Endodermal cell (in vitro differentiated cells): ENCODE measurements at regions not wholly inside any gene's neighbourhood (a gene's known extent, or its start where the extent isn't known, plus 50 kb on each side); places are given as distances from the start of the nearest gene placed in this dataset.
A peak's percentile ranks its signal among the peaks of the same experiment; 100 is the strongest.

ENCODE experiments used
- DNase-seq: peaks from one replicate; pipeline ENCODE4 v3.0.0-alpha.2; 2017
- H3K27ac ChIP-seq: 2 replicates; pipeline ENCODE4 v1.5.1; 2013; ENCODE audit warnings: mild to moderate bottlenecking, low read depth, low read length, moderate library complexity
- H3K27me3 ChIP-seq: 2 replicates; pipeline ENCODE4 v1.6.1; 2013; ENCODE audit warnings: mild to moderate bottlenecking, low read length, moderate library complexity; ENCODE audit not compliant: insufficient read depth, control insufficient read depth, poor library complexity, severe bottlenecking
- H3K36me3 ChIP-seq: 2 replicates; pipeline ENCODE4 v1.7.0; 2013; ENCODE audit warnings: mild to moderate bottlenecking, low read length, moderate library complexity; ENCODE audit not compliant: control insufficient read depth, insufficient read depth
- H3K4me1 ChIP-seq: one replicate; pipeline ENCODE4 v1.7.0; 2013; ENCODE audit warnings: low read length; ENCODE audit not compliant: control insufficient read depth, insufficient read depth
- H3K4me3 ChIP-seq: 2 replicates; pipeline ENCODE4 v1.5.1; 2013; ENCODE audit warnings: mild to moderate bottlenecking, low read length, moderate library complexity
- H3K9ac ChIP-seq: 2 replicates; pipeline ENCODE4 v1.6.1; 2013; ENCODE audit warnings: mild to moderate bottlenecking, low read length, moderate library complexity; ENCODE audit not compliant: poor library complexity, severe bottlenecking; ENCODE audit errors: extremely low read depth
- H3K9me3 ChIP-seq: 2 replicates; pipeline ENCODE4 v1.6.1; 2013; ENCODE audit warnings: mild to moderate bottlenecking, low read length, moderate library complexity; ENCODE audit not compliant: control insufficient read depth
- H3K27ac Mint-ChIP-seq: 2 replicates; pipeline ENCODE4 v1.8.0; 2020; ENCODE audit warnings: mixed read lengths
- H3K27me3 Mint-ChIP-seq: 2 replicates; pipeline ENCODE4 v1.8.0; 2021; ENCODE audit warnings: mild to moderate bottlenecking, mixed read lengths; ENCODE audit not compliant: insufficient read depth
- H3K36me3 Mint-ChIP-seq: 2 replicates; pipeline ENCODE4 v1.8.0; 2020; ENCODE audit warnings: low read depth, mixed read lengths
- H3K4me1 Mint-ChIP-seq: 2 replicates; pipeline ENCODE4 v1.8.0; 2020; ENCODE audit warnings: mixed read lengths
- H3K4me3 Mint-ChIP-seq: 2 replicates; pipeline ENCODE4 v1.8.0; 2020; ENCODE audit warnings: mild to moderate bottlenecking, moderate library complexity, mixed read lengths
- H3K9me3 Mint-ChIP-seq: 2 replicates; pipeline ENCODE4 v1.8.0; 2020; ENCODE audit warnings: mild to moderate bottlenecking, mixed read lengths
- WGBS, 2 experiments: methylation state at CpG; one replicate each; pipeline versions ENCODE4 v1.1.5 to v1.1.7; 2013; ENCODE audit warnings: missing lambda C conversion rate in 2 of 2, mixed read lengths in 1 of 2; ENCODE audit not compliant: insufficient coverage in 1 of 2, insufficient read length in 1 of 2; 5-methylcytosine and 5-hydroxymethylcytosine counted together
- TF ChIP-seq, protein P1 (sequence below): fragments of 200-600 bp; sonication (generic); conservative IDR thresholded peaks from 2 replicates; pipeline ENCODE4 v1.5.0; 2021; ENCODE audit warnings: antibody characterized with exemption, mild to moderate bottlenecking

GRCh38 chr18:27363872-27364271, 178.8 kb upstream of the CHST9 start:
- no peaks in the 10 kb centered on the region for H3K27me3 ChIP-seq
- no peak overlapping the region for H3K9ac ChIP-seq
- no peaks in the 10 kb centered on the region for H3K9me3 ChIP-seq
- H3K4me3 ChIP-seq = no peak overlapping the region
- Mint-ChIP-seq H3K27me3 (no peaks in the 10 kb centered on the region), H3K36me3 (no peaks in the 10 kb centered on the region), H3K9me3 (peaks cover 4% of the 10 kb centered on the region), H3K4me1 (peaks cover 3% of the 10 kb centered on the region), H3K4me3 (no peak overlapping the region), H3K27ac (no peak overlapping the region)
- no peak overlapping the region for H3K27ac ChIP-seq
- DNase-seq = no peak
- TF ChIP-seq, protein P1, sequence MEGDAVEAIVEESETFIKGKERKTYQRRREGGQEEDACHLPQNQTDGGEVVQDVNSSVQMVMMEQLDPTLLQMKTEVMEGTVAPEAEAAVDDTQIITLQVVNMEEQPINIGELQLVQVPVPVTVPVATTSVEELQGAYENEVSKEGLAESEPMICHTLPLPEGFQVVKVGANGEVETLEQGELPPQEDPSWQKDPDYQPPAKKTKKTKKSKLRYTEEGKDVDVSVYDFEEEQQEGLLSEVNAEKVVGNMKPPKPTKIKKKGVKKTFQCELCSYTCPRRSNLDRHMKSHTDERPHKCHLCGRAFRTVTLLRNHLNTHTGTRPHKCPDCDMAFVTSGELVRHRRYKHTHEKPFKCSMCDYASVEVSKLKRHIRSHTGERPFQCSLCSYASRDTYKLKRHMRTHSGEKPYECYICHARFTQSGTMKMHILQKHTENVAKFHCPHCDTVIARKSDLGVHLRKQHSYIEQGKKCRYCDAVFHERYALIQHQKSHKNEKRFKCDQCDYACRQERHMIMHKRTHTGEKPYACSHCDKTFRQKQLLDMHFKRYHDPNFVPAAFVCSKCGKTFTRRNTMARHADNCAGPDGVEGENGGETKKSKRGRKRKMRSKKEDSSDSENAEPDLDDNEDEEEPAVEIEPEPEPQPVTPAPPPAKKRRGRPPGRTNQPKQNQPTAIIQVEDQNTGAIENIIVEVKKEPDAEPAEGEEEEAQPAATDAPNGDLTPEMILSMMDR = peak; percentile 64
- no peaks in the 10 kb centered on the region for H3K36me3 ChIP-seq
- no peaks in the 10 kb centered on the region for H3K4me1 ChIP-seq

DNA sequence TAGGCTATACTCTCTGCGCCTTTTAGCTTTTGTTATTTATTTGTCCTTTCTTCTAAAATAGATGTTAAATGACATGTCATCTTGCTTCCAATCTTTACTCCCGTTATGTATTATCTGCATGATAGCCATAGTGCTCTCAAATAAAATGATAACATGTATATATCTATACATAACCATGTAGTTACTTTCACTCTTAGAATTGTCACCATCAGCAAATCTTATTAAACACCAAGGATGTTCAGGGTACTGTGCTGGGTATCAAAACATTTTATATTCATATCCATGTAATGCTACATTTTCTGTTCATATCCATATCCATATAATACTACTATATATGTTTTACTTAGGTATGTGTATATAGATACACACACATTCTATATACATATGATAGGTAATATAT, 176.4 kb upstream of the CHST9 start:
- DNase-seq = no peak
- no peak overlapping the region for H3K4me3 Mint-ChIP-seq
- TF ChIP-seq, protein P1 = no peak
- Histone ChIP-seq H3K36me3 (no peaks in the 10 kb centered on the region), H3K9me3 (no peaks in the 10 kb centered on the region), H3K27me3 (no peaks in the 10 kb centered on the region), H3K4me3 (no peak overlapping the region), H3K9ac (no peak overlapping the region), H3K27ac (no peak overlapping the region), H3K4me1 (no peaks in the 10 kb centered on the region)
- 100% methylated on average over 1 to 2 of the region's 2 CpGs for WGBS, 2 experiments
- peaks cover 4% of the 10 kb centered on the region for H3K9me3 Mint-ChIP-seq
- H3K4me1 Mint-ChIP-seq = peaks cover 3% of the 10 kb centered on the region
- no peaks in the 10 kb centered on the region for H3K27me3 Mint-ChIP-seq
- no peaks in the 10 kb centered on the region for H3K36me3 Mint-ChIP-seq
- H3K27ac Mint-ChIP-seq = no peak overlapping the region

GRCh38 chr18:27355308-27355707, 170.2 kb upstream of the CHST9 start:
- Mint-ChIP-seq H3K36me3 (no peaks in the 10 kb centered on the region), H3K27me3 (peaks cover 2% of the 10 kb centered on the region), H3K9me3 (no peaks in the 10 kb centered on the region), H3K4me1 (peaks cover 6% of the 10 kb centered on the region), H3K4me3 (no peak overlapping the region), H3K27ac (no peak overlapping the region)
- no peak for DNase-seq
- Histone ChIP-seq H3K27me3 (no peaks in the 10 kb centered on the region), H3K4me3 (no peak overlapping the region), H3K9me3 (no peaks in the 10 kb centered on the region), H3K9ac (no peak overlapping the region), H3K27ac (no peak overlapping the region), H3K36me3 (no peaks in the 10 kb centered on the region), H3K4me1 (no peaks in the 10 kb centered on the region)
- TF ChIP-seq, protein P1 = no peak
- 94 to 100% methylated on average over 5 of the region's 5 CpGs for WGBS, 2 experiments
